GM13977 (cell line): ENCODE measurements at regions not wholly inside any gene's neighbourhood (a gene's known extent, or its start where the extent isn't known, plus 50 kb on each side); places are given as distances from the start of the nearest gene placed in this dataset.

ENCODE experiments used
- DNase-seq: peaks from one replicate; pipeline ENCODE4 v3.0.0; 2012; ENCODE audit warnings: low spot score
- in situ Hi-C: fragments of 300-500 bp; cut with MboI; formaldehyde crosslinking; loops from one replicate; pipeline ENCODE4 v1.12.0; 2022; ENCODE audit warnings: low sequenced_read_pairs, low pct_unique_long_range_greater_than_20kb, mixed read lengths, inconsistent platforms; ENCODE audit not compliant: unreplicated experiment
- TF ChIP-seq, protein P1 (sequence below): IDR thresholded peaks from 2 replicates; pipeline ENCODE4 v1.5.1; 2012; ENCODE audit warnings: mild to moderate bottlenecking, control low read depth; ENCODE audit not compliant: insufficient read depth; ENCODE audit errors: extremely low read depth, missing control alignments

DNA sequence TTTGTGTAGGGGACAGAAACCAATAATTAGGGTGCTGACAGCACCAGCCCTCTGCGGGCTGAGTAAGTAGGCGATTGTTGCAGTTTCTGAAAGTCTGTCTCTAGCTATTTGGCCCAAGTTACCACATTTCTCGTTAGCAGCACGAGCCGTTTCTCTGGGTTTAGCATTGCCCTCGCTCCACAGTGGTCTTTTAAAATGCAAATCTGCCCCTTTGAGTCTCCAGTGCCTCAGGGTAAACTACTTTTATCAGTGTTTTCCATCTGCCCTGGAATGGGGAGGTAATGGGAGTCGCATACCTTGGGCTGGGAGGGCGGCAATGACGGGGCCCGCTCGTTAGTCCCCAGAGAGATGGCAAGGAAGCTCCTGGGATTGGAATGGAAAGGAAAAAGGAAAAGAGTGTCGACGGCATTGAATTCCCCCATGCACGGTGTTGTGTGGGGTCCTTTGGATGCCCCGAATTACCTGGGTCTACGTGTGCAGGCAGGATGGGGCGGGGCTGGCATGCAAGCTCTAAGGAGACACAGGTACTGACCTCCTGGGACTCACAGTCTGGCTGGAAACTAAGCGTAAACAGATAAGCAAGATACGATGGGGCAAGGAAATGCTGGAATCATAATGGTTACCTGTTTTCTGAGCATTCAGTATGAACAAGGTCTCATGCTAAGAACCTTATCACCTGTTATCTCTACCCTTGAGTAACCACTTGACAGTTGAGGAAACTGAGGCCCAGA, 131.8 kb upstream of the MAP1LC3B2 start:
- TF ChIP-seq, protein P1, sequence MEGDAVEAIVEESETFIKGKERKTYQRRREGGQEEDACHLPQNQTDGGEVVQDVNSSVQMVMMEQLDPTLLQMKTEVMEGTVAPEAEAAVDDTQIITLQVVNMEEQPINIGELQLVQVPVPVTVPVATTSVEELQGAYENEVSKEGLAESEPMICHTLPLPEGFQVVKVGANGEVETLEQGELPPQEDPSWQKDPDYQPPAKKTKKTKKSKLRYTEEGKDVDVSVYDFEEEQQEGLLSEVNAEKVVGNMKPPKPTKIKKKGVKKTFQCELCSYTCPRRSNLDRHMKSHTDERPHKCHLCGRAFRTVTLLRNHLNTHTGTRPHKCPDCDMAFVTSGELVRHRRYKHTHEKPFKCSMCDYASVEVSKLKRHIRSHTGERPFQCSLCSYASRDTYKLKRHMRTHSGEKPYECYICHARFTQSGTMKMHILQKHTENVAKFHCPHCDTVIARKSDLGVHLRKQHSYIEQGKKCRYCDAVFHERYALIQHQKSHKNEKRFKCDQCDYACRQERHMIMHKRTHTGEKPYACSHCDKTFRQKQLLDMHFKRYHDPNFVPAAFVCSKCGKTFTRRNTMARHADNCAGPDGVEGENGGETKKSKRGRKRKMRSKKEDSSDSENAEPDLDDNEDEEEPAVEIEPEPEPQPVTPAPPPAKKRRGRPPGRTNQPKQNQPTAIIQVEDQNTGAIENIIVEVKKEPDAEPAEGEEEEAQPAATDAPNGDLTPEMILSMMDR: no peak
- no peak for DNase-seq
- in situ Hi-C loops: no loop called here

DNA sequence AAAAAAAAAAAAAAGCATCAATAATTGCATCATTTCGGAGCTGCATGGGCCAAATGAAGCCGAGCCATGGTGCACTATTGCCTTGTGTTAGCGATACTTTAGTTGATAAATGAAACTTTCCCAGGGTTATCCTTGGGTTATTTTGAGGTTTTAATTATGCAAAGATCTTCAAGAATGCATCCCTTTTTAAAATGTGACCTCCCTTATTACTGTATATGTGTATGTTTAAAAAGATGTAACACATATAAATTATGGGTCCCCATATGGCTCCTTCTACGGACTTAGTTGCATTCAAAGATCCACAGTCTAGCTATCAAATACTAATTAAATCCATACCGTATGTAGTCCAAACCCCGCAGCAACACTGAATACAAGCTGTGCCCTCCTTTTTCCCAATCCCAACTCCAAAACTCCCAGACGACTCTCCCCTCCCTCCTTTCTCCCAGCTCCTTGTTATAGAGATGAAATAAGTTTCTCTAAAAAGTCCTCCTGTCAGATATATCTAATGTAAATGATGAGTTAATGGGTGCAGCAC, 129.3 kb upstream of the MAP1LC3B2 start:
- no peak for DNase-seq
- TF ChIP-seq, protein P1: no peak
- in situ Hi-C loops: no loop called here

DNA sequence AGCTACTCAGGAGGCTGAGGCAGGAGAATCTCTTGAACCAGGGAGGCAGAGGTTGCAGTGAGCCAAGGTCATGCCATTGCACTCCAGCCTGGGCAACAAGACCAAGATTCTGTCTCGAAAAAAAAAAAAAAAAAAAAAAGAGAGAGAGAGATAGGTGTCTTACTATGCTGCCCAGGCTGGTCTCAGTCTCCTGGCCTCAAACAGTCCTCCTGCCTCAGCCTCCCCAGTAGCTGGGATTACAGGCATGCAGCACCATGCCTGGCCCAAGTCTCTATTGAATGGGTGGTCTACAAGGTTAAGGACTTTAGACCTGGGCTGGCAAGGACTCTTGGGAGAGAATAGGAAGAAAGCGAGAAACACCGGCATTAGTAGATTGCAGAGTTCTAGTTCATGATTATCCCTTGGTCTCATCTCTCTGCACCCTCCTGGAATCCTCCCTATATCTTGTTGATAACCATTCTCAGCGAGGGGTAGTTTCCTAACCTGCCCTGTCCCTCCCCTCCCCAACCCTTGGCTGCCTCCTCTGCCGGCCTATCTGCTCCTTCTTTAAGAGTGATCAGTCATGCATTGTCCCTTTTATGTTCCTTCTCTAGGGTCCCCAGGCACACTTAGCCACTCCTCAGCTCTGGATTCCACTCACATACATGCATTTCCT, 128.1 kb upstream of the MAP1LC3B2 start:
- in situ Hi-C loops: no loop called here
- TF ChIP-seq, protein P1: no peak
- no peak for DNase-seq

DNA sequence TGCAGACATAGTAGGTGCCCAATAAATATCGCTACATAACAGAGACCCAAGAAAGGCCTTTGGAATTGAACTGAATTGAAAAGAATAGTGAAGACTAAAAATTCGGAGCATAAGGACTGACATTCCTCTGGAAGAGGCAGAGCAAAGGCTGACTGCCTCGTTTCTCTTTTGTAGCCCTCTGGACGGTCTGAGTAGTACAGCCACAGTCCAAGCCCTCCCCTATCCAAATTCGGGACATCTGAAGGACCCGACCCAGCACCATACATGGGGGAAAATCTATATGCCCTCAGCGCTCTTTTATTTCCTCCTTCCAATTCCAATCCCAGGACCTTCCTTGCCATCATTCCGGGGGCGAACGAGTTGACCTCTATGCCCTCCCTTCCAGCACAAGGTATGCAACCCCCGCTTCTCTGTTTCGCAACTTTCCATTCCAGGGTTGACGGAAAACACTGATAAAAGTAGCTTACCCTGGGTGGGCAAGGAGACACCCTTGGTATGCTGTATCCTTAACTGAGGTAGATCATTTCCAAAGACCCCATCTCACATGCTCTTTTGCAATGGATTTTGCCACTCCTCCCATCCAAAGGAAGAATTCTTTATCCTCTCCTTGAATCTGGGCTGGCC, 127.4 kb upstream of the MAP1LC3B2 start:
- DNase-seq: no peak
- in situ Hi-C loops: no loop called here
- TF ChIP-seq, protein P1: no peak

DNA sequence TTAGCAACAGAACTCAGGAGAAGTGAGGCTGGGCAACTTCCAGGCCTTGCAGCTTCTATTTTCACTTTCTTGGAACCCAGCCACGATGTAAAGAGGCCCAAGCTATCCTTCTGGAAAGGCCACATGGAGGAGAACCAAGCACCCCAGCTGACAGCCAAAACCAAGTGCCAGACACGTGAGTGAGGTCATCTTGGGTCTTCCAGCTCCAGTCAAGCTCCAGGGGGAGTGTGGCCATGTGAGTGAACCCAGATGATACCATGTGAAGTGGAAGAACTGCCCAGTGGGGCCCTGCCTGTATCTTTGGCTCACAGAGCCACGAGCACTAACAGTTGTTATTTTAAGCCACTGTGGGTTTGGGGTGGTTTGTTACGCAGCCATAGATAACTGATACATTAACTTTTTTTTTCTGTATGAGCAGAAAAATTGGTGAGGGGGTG, 126.8 kb upstream of the MAP1LC3B2 start:
- in situ Hi-C loops: no loop called here
- TF ChIP-seq, protein P1: no peak
- no peak for DNase-seq

DNA sequence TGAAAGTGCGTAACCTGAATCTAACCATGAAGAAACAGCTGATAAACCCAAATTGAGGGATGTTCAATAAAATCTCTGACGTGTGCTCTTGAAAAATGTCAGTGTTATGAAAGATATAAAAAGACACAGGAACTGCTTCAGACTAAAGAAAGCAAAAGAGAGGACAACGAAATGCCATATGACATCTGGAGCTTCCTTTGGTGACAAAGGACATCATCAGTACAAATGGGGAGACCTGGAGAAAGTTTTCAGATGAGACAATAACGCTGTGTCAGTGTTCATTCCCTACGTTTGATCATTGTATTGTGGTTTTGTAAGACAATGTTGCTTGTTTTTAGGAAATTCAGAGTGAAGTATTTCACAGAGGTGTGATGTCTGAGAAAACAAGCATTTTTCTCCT, 125.9 kb upstream of the MAP1LC3B2 start:
- no peak for DNase-seq

More for the DNA sequence above, 125.9 kb upstream of the MAP1LC3B2 start:
- TF ChIP-seq, protein P1: no peak
- in situ Hi-C loops: no loop called here
